ENCODE measurements at regions not wholly inside any gene's neighbourhood (a gene's known extent, or its start where the extent isn't known, plus 50 kb on each side); places are given as distances from the start of the nearest gene placed in this dataset.

DNA sequence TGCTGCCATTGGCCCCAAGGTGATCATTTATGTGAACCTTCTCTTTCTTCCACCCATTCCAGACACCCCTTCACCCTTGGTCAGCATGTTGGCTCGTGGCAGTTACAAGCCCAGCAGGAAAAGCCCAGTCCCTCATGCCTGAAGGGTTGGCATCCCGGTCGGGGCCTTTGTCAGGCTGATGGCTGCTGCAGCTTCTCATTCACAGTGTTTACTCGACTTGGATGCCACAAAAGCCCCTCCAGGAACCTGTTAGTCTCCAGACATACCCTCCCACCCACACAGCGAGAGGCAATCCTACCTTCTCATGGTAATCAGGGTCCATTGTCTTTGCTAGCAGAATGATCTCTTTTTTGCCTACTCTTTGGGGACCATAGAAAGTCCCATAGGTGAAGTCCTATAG lies 200.8 kb upstream of the PFKP start:
- Histone ChIP-seq H3K27me3 (ENCODE audit: control insufficient read depth, insufficient read depth, low read length) (no peaks in the 10 kb centered on the region), H3K18ac (ENCODE audit: low read depth, low read length) (no peak overlapping the region), H3K9me3 (ENCODE audit: control insufficient read depth, insufficient read depth, low read length) (peaks cover 16% of the 10 kb centered on the region), H2BK20ac (ENCODE audit: low read depth, low read length) (no peak overlapping the region), H3K27ac (ENCODE audit: insufficient read depth, low read length) (no peak overlapping the region), H2BK15ac (ENCODE audit: low read depth, low read length) (no peak overlapping the region), H3K4ac (ENCODE audit: low read depth, low read length) (no peak overlapping the region), H3K14ac (replicated peaks; ENCODE audit: low read depth, low read length) (no peak overlapping the region), H3K9me1 (ENCODE audit: insufficient read depth, low read length) (no peaks in the 10 kb centered on the region), H2BK5ac (ENCODE audit: low read depth, low read length, poor library complexity, severe bottlenecking) (no peak overlapping the region), H4K91ac (ENCODE audit: insufficient read depth, low read depth, low read length) (no peak overlapping the region), H3K9ac (ENCODE audit: low read depth, low read length) (no peak overlapping the region), H3K79me1 (ENCODE audit: low read depth in 1 of 2, low read length in 2 of 2) (no peaks in the 10 kb centered on the region), H3K4me2 (ENCODE audit: low read depth, low read length) (no peak overlapping the region), H2BK120ac (ENCODE audit: low read depth, low read length) (no peak overlapping the region), H4K5ac (ENCODE audit: low read depth, low read length) (no peak overlapping the region), H4K8ac (ENCODE audit: low read depth in 2 of 2, low read length in 2 of 2) (no peak overlapping the region), H2AK9ac (replicated peaks; ENCODE audit: low read depth, low read length, poor library complexity) (no peak overlapping the region), H3K56ac (ENCODE audit: extremely low read depth, insufficient read depth, low read length) (no peak overlapping the region), H3K4me1 (ENCODE audit: control insufficient read depth, insufficient read depth, low read length) (no peaks in the 10 kb centered on the region), H3K23ac (ENCODE audit: low read depth, low read length) (no peak overlapping the region), H3K4me3 (ENCODE audit: insufficient read depth, low read depth, low read length) (no peak overlapping the region), H2AK5ac (ENCODE audit: low read depth, low read length) (no peak overlapping the region), H2AFZ (replicated peaks; ENCODE audit: low read length, poor library complexity) (no peak overlapping the region), H3K36me3 (ENCODE audit: control insufficient read depth, insufficient read depth, low read length) (no peaks in the 10 kb centered on the region), H4K20me1 (ENCODE audit: insufficient read depth, low read length) (no peaks in the 10 kb centered on the region)
- CTCF ChIA-PET: no interaction called here
- POLR2A ChIA-PET (ENCODE audit: unreplicated experiment): no interaction called here
- intact Hi-C loops (cut with micrococcal nuclease) (no loop called here), in situ Hi-C loops (cut with MboI; ENCODE audit: low sequenced_read_pairs) (no loop called here), dilution Hi-C loops (cut with HindIII; ENCODE audit: low sequenced_read_pairs, unreplicated experiment) (no loop called here)
- TF ChIP-seq SMC3 (IDR thresholded peaks at IDR 0.05; ENCODE audit: low read depth, low read length): no peak
- TF ChIP-seq MAFK (IDR thresholded peaks at IDR 0.05; ENCODE audit: low read depth, low read length): no peak
- TF ChIP-seq ELK1 (IDR thresholded peaks at IDR 0.05; ENCODE audit: borderline replicate concordance, low read depth, low read length): no peak
- no peak for TF ChIP-seq RCOR1 (IDR thresholded peaks at IDR 0.05; ENCODE audit: insufficient replicate concordance, low read length)
- TF ChIP-seq MAZ (IDR thresholded peaks at IDR 0.05; ENCODE audit: borderline replicate concordance, low read depth, low read length): no peak
- no peak for TF ChIP-seq BHLHE40 (IDR thresholded peaks at IDR 0.05; ENCODE audit: low read depth, low read length)
- no peak for TF ChIP-seq CTCF (conservative IDR thresholded peaks at IDR 0.05; ENCODE audit: low read depth, low read length)
- no peak for TF ChIP-seq CEBPB (IDR thresholded peaks at IDR 0.05; ENCODE audit: low read depth, low read length)
- no peak for TF ChIP-seq RFX5 (IDR thresholded peaks at IDR 0.05; ENCODE audit: low read depth, low read length)
- TF ChIP-seq, protein P1, sequence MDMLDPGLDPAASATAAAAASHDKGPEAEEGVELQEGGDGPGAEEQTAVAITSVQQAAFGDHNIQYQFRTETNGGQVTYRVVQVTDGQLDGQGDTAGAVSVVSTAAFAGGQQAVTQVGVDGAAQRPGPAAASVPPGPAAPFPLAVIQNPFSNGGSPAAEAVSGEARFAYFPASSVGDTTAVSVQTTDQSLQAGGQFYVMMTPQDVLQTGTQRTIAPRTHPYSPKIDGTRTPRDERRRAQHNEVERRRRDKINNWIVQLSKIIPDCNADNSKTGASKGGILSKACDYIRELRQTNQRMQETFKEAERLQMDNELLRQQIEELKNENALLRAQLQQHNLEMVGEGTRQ (IDR thresholded peaks at IDR 0.05; ENCODE audit: low read depth, low read length): no peak
- no peak for TF ChIP-seq POLR2A (IDR thresholded peaks at IDR 0.05; ENCODE audit: low read depth, low read length)
- no peak for TF ChIP-seq FOS (IDR thresholded peaks at IDR 0.05; ENCODE audit: low read depth, low read length)
- no peak for TF ChIP-seq MXI1 (IDR thresholded peaks at IDR 0.05; ENCODE audit: borderline replicate concordance, low read depth, low read length)
- no peak for TF ChIP-seq CHD1 (IDR thresholded peaks at IDR 0.05; ENCODE audit: low read depth, low read length)
- TF ChIP-seq NFE2L2 (IDR thresholded peaks at IDR 0.05; ENCODE audit: low read depth, low read length): no peak
- TF ChIP-seq RAD21 (IDR thresholded peaks at IDR 0.05; ENCODE audit: low read length): no peak
- BruUV-seq (replicated peaks): no TSS peak
- DNase-seq (no peak), ATAC-seq (ENCODE audit: low read depth) (no peak)
- 24% methylated on average over 5 of the region's 5 CpGs; no CpG with 5 or more reads in 1 of the 2 experiments for WGBS, 2 experiments (ENCODE audit: extremely low coverage in 2 of 2, insufficient read length in 1 of 2)
